Activated naive CD8-positive, alpha-beta T cell treated with anti-CD3 and anti-CD28 coated beads for 36 hours (primary cell): ENCODE measurements at regions not wholly inside any gene's neighbourhood (a gene's known extent, or its start where the extent isn't known, plus 50 kb on each side); places are given as distances from the start of the nearest gene placed in this dataset.

Experiments used
- DNase-seq: peaks from one replicate; pipeline ENCODE4 v3.0.0; 2021
- H3K27ac Mint-ChIP-seq: one replicate; pipeline ENCODE4 v1.8.0; 2022; ENCODE audit warnings: mild to moderate bottlenecking, moderate library complexity, mixed read lengths
- H3K27me3 Mint-ChIP-seq: one replicate; pipeline ENCODE4 v1.8.0; 2022; ENCODE audit warnings: mild to moderate bottlenecking, mixed read lengths
- H3K36me3 Mint-ChIP-seq: one replicate; pipeline ENCODE4 v1.8.0; 2021; ENCODE audit warnings: mild to moderate bottlenecking, mixed read lengths
- H3K4me1 Mint-ChIP-seq: one replicate; pipeline ENCODE4 v1.8.0; 2021; ENCODE audit warnings: mixed read lengths
- H3K4me3 Mint-ChIP-seq: one replicate; pipeline ENCODE4 v1.8.0; 2022; ENCODE audit warnings: mild to moderate bottlenecking, moderate library complexity, mixed read lengths
- H3K9me3 Mint-ChIP-seq: one replicate; pipeline ENCODE4 v1.8.0; 2022; ENCODE audit warnings: mixed read lengths

DNA sequence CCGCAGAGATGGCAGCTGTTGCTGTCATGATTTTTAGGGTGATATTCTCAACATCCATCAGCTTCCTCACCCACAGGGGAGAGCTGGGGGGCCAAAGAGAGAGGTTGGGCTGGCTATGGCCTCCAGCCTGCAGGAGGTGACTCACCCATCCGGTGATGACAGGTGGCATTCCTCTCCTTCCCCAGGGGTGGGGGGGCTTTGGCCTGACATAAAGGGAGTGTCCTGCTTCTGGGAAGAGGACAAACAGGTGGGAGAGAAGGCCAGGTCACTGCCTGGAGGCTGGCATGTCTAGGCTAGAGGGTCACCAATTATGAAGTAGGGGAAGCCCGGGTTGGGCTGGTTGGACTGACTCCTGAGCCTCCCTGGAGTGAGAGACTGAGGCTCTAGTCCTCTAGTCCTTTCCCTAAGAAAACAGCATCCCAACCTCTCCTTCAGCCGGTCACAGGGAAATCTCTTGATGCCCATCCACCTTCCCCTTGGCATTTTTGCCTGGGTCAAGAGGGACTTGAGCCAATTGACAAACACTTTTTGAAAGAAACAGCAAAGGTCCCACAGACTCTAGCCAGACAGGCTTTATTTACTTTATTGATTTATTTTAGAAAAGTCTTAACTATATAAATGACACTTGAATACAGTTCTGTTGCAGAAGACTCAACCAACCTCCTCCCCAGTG lies 79.8 kb upstream of the ZNF716 start:
- H3K27ac Mint-ChIP-seq = no peak overlapping the region
- DNase-seq = no peak
- no peaks in the 10 kb centered on the region for H3K27me3 Mint-ChIP-seq
- H3K4me3 Mint-ChIP-seq = no peak overlapping the region
- no peaks in the 10 kb centered on the region for H3K4me1 Mint-ChIP-seq
- peaks cover 27% of the 10 kb centered on the region for H3K9me3 Mint-ChIP-seq
- peaks cover 3% of the 10 kb centered on the region for H3K36me3 Mint-ChIP-seq

DNA sequence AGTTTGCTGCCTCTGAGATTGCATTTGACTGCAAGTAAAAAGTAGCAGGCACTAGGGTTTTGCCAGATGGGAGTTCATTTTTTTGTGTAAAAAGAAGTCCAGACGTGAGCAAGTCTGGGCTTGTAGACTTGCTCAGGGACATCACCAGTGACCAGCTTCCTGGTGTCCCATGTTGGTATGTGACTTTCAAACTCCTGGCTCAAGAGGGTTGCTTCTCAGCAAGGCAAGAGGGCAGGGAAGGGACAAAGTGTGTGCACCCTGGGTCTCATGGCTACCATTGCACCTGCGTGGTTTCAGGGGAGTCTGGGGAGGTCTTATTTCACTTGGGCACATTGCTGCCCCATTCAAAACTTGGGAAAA lies 79.3 kb upstream of the ZNF716 start:
- Mint-ChIP-seq H3K4me1 (no peaks in the 10 kb centered on the region), H3K9me3 (peaks cover 28% of the 10 kb centered on the region), H3K27me3 (no peaks in the 10 kb centered on the region), H3K4me3 (no peak overlapping the region), H3K27ac (no peak overlapping the region), H3K36me3 (peaks cover 3% of the 10 kb centered on the region)
- no peak for DNase-seq

DNA sequence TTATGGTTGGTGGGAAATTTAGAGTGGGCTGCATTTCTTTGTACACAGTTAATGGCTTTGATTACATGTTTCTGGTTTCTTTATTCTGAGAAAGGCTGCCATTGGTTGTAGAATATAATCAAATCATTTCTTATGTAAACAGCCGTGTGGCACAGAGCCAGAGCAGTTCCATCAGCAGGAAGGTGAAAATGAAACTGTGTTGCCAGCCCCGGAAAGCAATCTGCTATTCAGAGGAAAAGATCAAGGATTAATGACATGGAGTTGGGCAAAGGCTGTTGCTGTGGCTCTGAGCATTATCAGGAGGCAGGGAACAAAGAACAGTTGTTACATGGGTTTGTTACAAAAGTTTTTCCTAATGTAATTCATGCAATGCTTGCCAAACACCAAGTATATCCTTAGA lies 74.2 kb upstream of the ZNF716 start:
- Mint-ChIP-seq H3K4me1 (no peaks in the 10 kb centered on the region), H3K9me3 (peaks cover 34% of the 10 kb centered on the region), H3K4me3 (no peak overlapping the region), H3K36me3 (peaks cover 2% of the 10 kb centered on the region), H3K27ac (no peak overlapping the region), H3K27me3 (no peaks in the 10 kb centered on the region)
- no peak for DNase-seq

DNA sequence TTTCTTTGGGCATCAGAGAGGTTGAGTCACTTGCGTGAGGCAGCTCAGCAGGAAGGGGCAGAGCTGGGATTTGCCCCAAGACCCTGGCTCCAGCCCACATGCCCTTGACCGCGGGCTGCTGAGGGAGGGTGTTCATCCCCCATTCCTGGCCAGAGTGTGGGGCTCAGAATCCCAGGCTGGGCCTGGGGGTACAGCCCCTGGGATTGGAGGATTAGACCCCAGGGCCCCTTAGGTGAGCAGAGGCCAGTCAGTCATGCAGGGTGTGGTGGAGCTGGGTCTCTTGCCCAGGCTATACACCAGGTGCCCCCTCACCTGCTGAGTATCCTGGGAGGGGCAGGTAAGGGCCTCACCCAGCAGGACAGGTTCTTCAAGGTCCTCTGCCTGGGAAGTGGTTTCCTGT lies 68.4 kb upstream of the ZNF716 start:
- DNase-seq = no peak
- H3K27ac Mint-ChIP-seq = no peak overlapping the region
- H3K4me3 Mint-ChIP-seq = no peak overlapping the region
- no peaks in the 10 kb centered on the region for H3K4me1 Mint-ChIP-seq
- peaks cover 27% of the 10 kb centered on the region for H3K9me3 Mint-ChIP-seq
- H3K27me3 Mint-ChIP-seq = no peaks in the 10 kb centered on the region
- H3K36me3 Mint-ChIP-seq = peaks cover 2% of the 10 kb centered on the region

DNA sequence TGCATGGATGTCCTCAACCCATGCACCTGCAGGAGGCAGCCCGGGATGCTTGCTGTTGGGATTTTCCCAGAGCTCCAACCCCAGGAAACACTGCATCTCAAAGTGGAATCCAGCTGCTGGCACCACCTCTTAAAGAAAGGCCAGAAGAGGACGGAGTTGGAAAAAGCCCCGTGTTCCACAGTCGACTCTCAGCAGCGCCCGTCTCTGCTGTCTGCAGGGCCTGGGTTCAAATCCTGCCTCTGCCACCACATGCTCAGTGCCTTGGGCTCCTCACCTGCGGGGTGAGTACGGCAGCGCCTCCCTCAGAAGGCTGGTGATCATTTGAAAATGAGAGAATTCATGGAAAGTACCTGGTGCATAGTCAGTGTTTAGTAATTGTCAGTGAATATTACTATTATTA lies 65.6 kb upstream of the ZNF716 start:
- Mint-ChIP-seq H3K36me3 (no peaks in the 10 kb centered on the region), H3K4me1 (no peaks in the 10 kb centered on the region), H3K9me3 (peaks cover 26% of the 10 kb centered on the region), H3K27ac (no peak overlapping the region), H3K4me3 (no peak overlapping the region), H3K27me3 (no peaks in the 10 kb centered on the region)
- DNase-seq = no peak

DNA sequence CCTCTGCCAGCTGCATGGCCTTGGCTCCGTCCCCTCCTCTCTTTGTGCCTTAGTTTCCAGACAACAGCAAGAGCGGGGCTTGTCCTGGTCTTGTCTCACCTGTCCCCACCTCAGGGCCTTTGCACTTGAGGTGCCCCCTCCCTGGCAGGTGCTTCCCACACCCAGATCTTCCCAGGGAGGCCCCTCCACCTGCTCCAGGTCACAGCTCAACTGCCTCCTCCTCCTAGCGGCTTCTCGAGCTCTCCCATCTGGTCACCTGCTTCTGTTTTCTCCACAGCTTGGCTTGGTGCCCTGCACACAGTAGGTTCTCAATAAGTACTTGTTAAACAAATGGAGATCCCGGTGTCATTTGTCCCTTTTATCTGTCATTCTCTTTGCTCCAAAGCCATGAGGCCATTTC lies 64.3 kb upstream of the ZNF716 start:
- H3K36me3 Mint-ChIP-seq = no peaks in the 10 kb centered on the region
- no peak for DNase-seq
- H3K4me1 Mint-ChIP-seq = no peaks in the 10 kb centered on the region
- no peaks in the 10 kb centered on the region for H3K27me3 Mint-ChIP-seq
- no peak overlapping the region for H3K4me3 Mint-ChIP-seq
- peaks cover 30% of the 10 kb centered on the region for H3K9me3 Mint-ChIP-seq
- no peak overlapping the region for H3K27ac Mint-ChIP-seq

DNA sequence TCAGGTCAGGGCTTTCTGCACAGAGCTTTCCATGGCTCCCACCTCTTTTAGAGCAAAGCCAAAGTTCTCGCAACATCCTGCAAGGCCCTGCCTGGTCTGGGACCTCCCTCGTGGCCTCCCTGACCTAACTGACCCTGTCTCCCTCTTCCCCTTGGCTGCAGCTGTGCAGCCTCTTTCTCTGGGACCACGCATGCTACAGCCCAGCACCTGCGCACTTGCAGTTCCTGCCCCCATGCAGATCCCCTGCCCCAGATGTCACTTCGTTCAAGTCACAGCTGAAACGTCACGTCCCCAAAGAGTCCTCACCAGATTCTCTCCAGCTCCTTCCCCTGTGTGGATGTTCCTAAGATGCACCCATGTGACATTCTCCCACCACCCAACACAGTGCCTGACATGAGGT lies 61.2 kb upstream of the ZNF716 start:
- Mint-ChIP-seq H3K4me1 (no peaks in the 10 kb centered on the region), H3K36me3 (no peaks in the 10 kb centered on the region), H3K4me3 (no peak overlapping the region), H3K9me3 (peaks cover 26% of the 10 kb centered on the region), H3K27ac (no peak overlapping the region), H3K27me3 (no peaks in the 10 kb centered on the region)
- DNase-seq = no peak

DNA sequence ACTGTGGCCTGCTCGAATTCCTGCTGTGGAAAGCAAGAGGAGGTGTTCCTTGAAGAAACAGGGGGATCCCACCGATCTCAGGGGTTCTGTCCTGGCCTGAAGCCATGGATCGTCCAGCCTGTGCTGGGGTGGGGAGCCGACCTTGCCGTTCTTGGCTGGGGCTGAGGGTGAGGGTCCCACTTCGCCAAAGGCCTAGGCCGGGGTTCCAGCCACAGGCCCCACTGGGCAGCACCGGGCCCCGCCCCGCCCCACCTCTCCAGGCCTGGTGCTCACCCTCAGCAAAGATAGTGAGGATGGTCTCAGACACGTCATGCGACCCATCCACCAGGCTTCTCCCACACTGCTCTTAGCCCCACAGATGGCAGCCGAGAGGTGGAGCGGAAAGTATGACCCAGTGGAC lies 51.4 kb upstream of the ZNF716 start:
- no peaks in the 10 kb centered on the region for H3K27me3 Mint-ChIP-seq

DNA sequence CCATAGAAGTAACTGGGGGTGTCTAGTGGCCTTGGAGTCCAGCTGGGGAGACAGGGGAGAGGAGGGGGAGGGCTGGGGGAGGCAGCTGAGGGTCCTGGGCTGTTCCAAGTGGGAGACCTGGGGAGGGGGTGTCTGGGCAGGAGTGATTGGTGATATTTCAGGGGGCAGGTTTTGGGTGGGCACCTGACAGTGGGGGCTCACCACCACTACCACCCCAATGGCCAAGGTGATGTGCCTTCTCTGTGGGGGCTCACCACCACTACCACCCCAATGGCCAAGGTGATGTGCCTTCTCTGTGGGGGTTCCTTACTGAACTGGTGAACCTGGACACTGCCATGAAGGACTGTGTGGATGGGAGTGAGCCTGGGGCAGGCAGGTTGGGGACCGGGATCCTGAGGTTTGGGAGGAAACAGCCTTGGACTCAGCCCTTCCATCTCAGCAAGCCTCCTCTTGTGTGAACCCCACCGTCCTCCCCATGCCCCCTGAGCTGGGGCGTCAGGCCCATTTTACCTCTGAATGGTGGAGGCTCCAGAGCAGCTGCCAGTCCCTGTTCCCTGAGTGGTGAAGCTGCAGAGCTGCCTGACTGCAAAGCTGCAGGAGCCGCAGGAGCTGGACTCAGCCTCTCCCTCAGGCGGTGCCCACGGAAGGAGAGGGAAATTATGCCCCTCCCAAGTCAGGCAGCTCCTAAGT lies 50.6 kb upstream of the ZNF716 start:
- no peak for DNase-seq
- no peaks in the 10 kb centered on the region for H3K36me3 Mint-ChIP-seq
- no peak overlapping the region for H3K4me3 Mint-ChIP-seq
- H3K27me3 Mint-ChIP-seq = no peaks in the 10 kb centered on the region
- H3K9me3 Mint-ChIP-seq = peaks cover 21% of the 10 kb centered on the region
- H3K4me1 Mint-ChIP-seq = no peaks in the 10 kb centered on the region
- no peak overlapping the region for H3K27ac Mint-ChIP-seq

More for the DNA sequence above, 51.4 kb upstream of the ZNF716 start:
- H3K4me1 Mint-ChIP-seq = no peaks in the 10 kb centered on the region
- H3K4me3 Mint-ChIP-seq = no peak overlapping the region
- peaks cover 24% of the 10 kb centered on the region for H3K9me3 Mint-ChIP-seq
- H3K27ac Mint-ChIP-seq = no peak overlapping the region
- DNase-seq = no peak
- no peaks in the 10 kb centered on the region for H3K36me3 Mint-ChIP-seq

DNA sequence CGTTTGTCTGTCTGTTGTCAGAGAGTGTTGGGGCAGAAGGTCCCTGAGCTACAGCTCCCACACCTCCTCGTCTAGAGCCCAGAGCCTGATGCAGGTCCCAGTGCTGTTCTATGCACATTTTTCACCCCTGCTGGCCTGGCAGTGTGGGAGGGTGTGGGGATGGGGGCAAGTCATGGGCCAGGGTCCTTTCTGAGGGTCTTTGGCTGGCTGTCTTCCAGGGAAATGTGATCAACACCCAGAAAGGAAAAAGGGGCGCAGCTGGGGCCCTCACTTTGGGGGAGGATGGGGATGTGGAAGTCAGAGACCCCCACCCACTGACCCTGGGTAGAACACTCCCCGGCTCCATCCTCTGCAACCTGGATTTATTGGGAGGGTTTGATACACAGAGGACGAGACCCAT lies 50.0 kb upstream of the ZNF716 start:
- Mint-ChIP-seq H3K4me3 (no peak overlapping the region), H3K36me3 (no peaks in the 10 kb centered on the region), H3K27me3 (no peaks in the 10 kb centered on the region), H3K9me3 (peaks cover 21% of the 10 kb centered on the region), H3K4me1 (no peaks in the 10 kb centered on the region), H3K27ac (no peak overlapping the region)
- no peak for DNase-seq
